GM21381 (cell line): ENCODE measurements at regions not wholly inside any gene's neighbourhood (a gene's known extent, or its start where the extent isn't known, plus 50 kb on each side); places are given as distances from the start of the nearest gene placed in this dataset.
"Not testable (repeated sequence)": the region's sequence is repeated elsewhere in the genome, so short reads cannot be mapped to it uniquely, and the experiment has no call there.

Source experiments
- ATAC-seq: cut with Tn5 transposase; IDR thresholded peaks from one replicate; pipeline ENCODE4 v1.9.1; 2021; ENCODE audit warnings: mild to moderate bottlenecking, moderate library complexity; ENCODE audit not compliant: unreplicated experiment

GRCh38 chr2:105506860-105507259 lies 108.0 kb upstream of the FHL2 start:
- ATAC-seq, result not testable (repeated sequence)

- ATAC-seq, result no peak
Measured at GRCh38 chr2:105504459-105504858, 105.6 kb upstream of the FHL2 start.

- ATAC-seq, result no peak
Measured at GRCh38 chr2:105502625-105503334, 103.9 kb upstream of the FHL2 start.

GRCh38 chr2:105498281-105498846 lies 99.5 kb upstream of the FHL2 start:
- no peak for ATAC-seq

- no peak for ATAC-seq
Measured at GRCh38 chr2:105497094-105497493, 98.2 kb upstream of the FHL2 start.

GRCh38 chr2:105496271-105496670 lies 97.4 kb upstream of the FHL2 start:
- ATAC-seq, result no peak

GRCh38 chr2:105494683-105495425 lies 96.0 kb upstream of the FHL2 start:
- no peak for ATAC-seq

- ATAC-seq, result no peak
Measured at GRCh38 chr2:105490956-105491355, 92.1 kb upstream of the FHL2 start.

GRCh38 chr2:105490204-105490603 lies 91.4 kb upstream of the FHL2 start:
- no peak for ATAC-seq

- ATAC-seq, result no peak
Measured at GRCh38 chr2:105489168-105489878, 90.5 kb upstream of the FHL2 start.

- no peak for ATAC-seq
Measured at GRCh38 chr2:105488285-105488684, 89.4 kb upstream of the FHL2 start.

GRCh38 chr2:105487142-105488069 lies 88.6 kb upstream of the FHL2 start:
- ATAC-seq, result no peak

GRCh38 chr2:105486762-105487141 lies 87.9 kb upstream of the FHL2 start:
- ATAC-seq, result no peak

GRCh38 chr2:105478670-105479069 lies 79.8 kb upstream of the FHL2 start:
- no peak for ATAC-seq

- ATAC-seq, result not testable (repeated sequence)
Measured at GRCh38 chr2:105477050-105477620, 78.3 kb upstream of the FHL2 start.

GRCh38 chr2:105473011-105473410 lies 74.2 kb upstream of the FHL2 start:
- no peak for ATAC-seq

GRCh38 chr2:105470979-105471378 lies 72.1 kb upstream of the FHL2 start:
- no peak for ATAC-seq

- ATAC-seq, result no peak
Measured at GRCh38 chr2:105469781-105470180, 70.9 kb upstream of the FHL2 start.

- no peak for ATAC-seq
Measured at GRCh38 chr2:105468582-105469042, 69.8 kb upstream of the FHL2 start.

- ATAC-seq, result no peak
Measured at GRCh38 chr2:105464325-105464724, 65.5 kb upstream of the FHL2 start.
